Right lobe of liver (tissue), 4 donors: ENCODE measurements at regions not wholly inside any gene's neighbourhood (a gene's known extent, or its start where the extent isn't known, plus 50 kb on each side); places are given as distances from the start of the nearest gene placed in this dataset.

Experiments
- CTCF ChIP-seq, 4 donors: fragments of 200-600 bp in 3 of 4; fragments of 450-650 bp in 1 of 4; IDR thresholded peaks; one replicate each; pipeline versions ENCODE4 v1.5.1 to v1.8.0; 2016 to 2022; ENCODE audit warnings: antibody characterized with exemption in 4 of 4, mild to moderate bottlenecking in 2 of 4
- POLR2A ChIP-seq: fragments of 450-650 bp; IDR thresholded peaks from one replicate; pipeline ENCODE4 v1.6.1; 2017; ENCODE audit warnings: antibody characterized with exemption, mild to moderate bottlenecking
- donor health status: DM: no; HTN: no; CAD: no.
- donor health status: DM: no; HTN: no; CAD: no.
- donor health status: DM: no; HTN: yes; CAD: no.

DNA sequence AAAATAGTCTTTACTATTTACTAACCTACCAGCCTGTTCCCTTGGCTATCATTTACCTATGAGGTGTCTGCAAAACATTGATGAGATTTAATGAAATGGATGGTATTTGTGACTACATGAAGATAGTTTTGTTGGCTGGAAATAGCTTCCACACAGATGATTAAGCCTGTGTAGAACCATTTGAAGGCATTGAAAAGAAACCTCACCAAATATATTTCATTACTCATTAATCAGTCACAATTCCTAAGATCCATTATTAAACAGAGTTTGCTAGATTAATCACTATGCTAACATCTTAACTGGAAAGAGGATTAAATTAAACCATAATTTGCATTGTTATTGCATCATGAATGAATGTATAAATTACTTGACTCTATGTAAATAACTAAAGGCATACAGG, 560.3 kb downstream of the BMP2 start:
- TF ChIP-seq CTCF (IDR thresholded peaks at IDR 0.05), result no peak
- no peak for TF ChIP-seq POLR2A
